GM12865 (cell line): ENCODE measurements at regions not wholly inside any gene's neighbourhood (a gene's known extent, or its start where the extent isn't known, plus 50 kb on each side); places are given as distances from the start of the nearest gene placed in this dataset.
A peak's percentile ranks its signal among the peaks of the same experiment; 100 is the strongest.
"Not testable (repeated sequence)": the region's sequence is repeated elsewhere in the genome, so short reads cannot be mapped to it uniquely, and the experiment has no call there.

ENCODE experiments used
- DNase-seq: peaks from one replicate; pipeline ENCODE4 v3.0.0; 2010; ENCODE audit warnings: low read depth
- H3K4me3 ChIP-seq: 2 replicates; pipeline ENCODE4 v1.5.1; 2011; ENCODE audit warnings: mild to moderate bottlenecking, low read depth, low read length, control low read depth
- TF ChIP-seq, protein P1 (sequence below): IDR thresholded peaks from 2 replicates; pipeline ENCODE4 v1.5.1; 2011; ENCODE audit warnings: low read length, control low read depth, low read depth, inconsistent platforms; ENCODE audit not compliant: insufficient read depth; ENCODE audit errors: missing control alignments

DNA sequence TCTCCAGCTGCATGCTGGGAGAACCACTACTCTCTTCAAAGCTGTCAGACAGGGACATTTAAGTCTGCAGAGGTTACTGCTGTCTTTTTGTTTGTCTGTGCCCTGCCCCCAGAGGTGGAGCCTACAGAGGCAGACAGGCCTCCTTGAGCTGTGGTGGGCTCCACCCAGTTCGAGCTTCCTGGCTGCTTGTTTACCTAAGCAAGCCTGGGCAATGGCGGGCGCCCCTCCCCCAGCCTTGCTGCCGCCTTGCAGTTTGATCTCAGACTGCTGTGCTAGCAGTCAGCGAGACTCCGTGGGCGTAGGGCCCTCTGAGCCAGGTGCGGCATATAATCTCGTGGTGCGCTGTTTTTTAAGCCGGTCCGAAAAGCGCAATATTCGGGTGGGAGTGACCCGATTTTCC is 215.0 kb downstream of the STIM2 start:
- not testable (repeated sequence) for H3K4me3 ChIP-seq, DNase-seq

DNA sequence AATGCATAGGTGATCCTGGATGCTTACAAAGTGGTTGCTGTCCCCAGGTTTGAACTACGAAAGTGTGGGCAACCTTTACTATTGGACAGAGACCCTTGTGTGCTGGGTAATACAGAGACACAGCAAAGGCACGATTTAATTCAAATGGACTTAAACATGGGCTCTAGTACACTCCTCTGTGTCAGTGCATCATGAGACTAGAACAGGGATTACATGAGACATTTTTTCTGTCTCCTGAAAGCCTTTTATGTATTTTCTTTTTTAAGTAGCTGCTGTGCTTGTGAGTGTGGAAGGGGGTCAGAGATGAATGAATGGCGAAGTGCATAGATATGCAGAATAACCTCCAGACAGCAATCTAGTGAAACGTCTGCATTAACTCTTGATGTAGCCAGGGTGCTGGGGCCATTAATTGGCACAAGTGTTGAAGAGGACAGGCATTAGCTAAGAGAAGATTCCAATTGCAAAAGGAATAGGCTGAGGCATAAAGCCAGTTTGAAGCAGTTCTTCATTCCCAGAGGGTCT is 218.4 kb downstream of the STIM2 start:
- no peak overlapping the region for H3K4me3 ChIP-seq
- no peak for DNase-seq
- TF ChIP-seq, protein P1, sequence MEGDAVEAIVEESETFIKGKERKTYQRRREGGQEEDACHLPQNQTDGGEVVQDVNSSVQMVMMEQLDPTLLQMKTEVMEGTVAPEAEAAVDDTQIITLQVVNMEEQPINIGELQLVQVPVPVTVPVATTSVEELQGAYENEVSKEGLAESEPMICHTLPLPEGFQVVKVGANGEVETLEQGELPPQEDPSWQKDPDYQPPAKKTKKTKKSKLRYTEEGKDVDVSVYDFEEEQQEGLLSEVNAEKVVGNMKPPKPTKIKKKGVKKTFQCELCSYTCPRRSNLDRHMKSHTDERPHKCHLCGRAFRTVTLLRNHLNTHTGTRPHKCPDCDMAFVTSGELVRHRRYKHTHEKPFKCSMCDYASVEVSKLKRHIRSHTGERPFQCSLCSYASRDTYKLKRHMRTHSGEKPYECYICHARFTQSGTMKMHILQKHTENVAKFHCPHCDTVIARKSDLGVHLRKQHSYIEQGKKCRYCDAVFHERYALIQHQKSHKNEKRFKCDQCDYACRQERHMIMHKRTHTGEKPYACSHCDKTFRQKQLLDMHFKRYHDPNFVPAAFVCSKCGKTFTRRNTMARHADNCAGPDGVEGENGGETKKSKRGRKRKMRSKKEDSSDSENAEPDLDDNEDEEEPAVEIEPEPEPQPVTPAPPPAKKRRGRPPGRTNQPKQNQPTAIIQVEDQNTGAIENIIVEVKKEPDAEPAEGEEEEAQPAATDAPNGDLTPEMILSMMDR: no peak

DNA sequence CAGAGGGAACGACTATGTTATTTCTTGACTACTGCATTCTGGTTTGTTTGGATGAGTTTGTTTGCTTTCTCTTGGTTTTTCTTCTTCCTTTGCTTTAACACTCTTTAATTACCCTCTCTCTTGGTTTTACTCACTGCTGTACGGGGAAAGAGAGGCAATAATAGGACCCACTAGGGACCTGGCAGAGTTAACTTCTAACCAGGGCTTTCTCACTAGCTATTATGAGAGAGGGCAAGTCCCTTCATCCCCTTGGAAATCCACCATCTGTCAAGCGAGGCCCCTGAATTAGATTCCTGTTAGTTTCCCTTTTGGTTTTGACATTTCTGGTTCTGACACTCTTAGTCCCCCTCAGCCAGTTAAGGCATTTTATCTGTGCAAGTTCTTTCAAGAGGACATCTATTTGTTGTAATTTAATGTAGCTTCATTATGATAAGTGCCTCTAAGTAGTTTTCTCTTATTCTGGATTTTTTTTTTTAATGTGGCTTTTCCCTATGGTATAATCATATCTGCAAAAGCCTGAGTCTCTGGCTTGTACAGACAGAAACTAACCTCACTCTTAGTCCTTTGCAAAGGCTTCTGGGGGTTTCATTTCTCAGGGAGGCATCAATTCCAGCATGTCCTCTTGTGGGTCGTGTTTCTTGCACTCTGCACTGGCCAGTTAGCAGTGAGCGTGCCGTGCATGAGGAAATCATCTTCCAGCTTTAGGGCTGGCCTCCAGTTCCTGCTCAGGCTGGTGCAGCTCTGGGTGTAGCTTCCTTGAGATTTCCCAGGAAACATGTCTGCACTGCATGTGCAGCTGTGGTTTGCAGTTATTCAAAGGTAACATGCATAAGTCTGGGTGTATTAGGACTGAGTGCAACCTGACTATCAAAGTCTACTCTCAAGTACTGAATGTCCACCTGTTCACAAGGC is 221.3 kb downstream of the STIM2 start:
- peak; percentile 19 for DNase-seq
- H3K4me3 ChIP-seq: no peak overlapping the region
- TF ChIP-seq, protein P1: no peak

DNA sequence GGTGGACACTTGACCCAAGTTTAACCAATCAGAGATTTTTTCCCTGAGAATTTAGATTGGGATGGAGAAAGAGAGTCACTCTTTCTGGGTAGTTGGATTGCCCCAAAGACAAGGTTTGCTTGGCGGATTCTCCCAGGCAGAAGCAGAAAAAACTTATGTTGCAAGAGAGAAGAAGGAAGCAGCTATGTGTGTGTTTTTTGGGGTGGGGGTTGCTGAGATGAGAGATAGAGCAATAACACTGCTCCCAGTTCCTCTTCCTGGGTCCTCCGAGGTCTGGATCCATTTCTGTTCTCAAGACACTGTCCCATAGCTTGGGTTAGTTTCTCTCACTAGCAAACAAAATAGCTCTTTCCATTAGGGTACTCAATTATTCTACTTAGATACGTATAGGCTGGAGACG is 222.1 kb downstream of the STIM2 start:
- DNase-seq: no peak
- TF ChIP-seq, protein P1: no peak
- no peak overlapping the region for H3K4me3 ChIP-seq

DNA sequence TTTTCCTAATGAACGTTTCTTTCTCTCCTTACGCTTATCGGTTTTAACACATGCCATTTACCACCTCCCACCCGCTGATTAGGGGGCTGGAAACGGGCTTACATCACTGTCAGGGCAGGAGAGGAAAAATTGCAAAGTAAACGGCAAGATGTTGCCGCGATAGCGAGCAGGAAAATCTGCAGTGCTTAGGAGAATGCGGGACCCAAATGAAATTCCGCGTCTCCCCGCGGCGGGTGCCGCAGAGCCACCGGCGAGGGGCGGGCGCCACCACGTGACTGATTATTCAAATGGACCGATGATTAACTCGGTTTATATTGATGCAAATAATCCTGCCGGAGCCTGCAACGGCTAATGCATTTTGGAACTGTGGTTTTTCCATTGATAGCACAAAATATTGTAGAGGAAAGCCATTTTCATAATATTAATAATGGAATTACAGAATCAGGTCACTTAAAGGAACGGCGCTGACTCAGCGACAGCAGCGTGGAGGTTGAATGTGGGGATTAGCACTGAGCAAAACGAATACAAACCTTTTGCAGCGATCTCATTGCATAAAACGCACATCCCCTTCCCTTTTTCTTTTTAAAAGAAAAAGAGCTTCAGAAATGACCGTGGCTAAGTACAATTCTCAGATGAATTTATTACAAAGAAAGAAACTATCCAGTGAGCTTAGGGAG is 224.2 kb downstream of the STIM2 start:
- no peak for DNase-seq
- no peak overlapping the region for H3K4me3 ChIP-seq
- TF ChIP-seq, protein P1: no peak

DNA sequence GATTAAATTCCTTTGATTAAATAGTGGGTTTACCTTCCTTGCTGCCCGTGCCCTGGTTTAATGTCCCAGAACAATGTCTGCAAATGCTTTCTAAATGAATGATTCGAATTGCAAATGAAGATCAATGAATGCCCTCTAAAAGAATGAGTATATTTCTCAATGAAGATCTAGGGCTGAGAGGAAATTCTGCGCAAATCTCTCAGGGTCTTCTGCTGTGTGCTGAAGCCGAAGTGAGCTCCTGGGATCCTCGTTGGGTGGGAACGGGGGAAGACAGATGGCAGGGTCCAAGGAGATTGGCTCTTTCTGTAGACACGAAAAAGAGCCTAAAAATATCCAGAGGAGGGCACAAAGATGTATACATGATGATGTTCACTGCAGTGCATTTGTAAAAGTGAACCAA is 224.8 kb downstream of the STIM2 start:
- no peak for DNase-seq
- TF ChIP-seq, protein P1: no peak
- H3K4me3 ChIP-seq: no peak overlapping the region

DNA sequence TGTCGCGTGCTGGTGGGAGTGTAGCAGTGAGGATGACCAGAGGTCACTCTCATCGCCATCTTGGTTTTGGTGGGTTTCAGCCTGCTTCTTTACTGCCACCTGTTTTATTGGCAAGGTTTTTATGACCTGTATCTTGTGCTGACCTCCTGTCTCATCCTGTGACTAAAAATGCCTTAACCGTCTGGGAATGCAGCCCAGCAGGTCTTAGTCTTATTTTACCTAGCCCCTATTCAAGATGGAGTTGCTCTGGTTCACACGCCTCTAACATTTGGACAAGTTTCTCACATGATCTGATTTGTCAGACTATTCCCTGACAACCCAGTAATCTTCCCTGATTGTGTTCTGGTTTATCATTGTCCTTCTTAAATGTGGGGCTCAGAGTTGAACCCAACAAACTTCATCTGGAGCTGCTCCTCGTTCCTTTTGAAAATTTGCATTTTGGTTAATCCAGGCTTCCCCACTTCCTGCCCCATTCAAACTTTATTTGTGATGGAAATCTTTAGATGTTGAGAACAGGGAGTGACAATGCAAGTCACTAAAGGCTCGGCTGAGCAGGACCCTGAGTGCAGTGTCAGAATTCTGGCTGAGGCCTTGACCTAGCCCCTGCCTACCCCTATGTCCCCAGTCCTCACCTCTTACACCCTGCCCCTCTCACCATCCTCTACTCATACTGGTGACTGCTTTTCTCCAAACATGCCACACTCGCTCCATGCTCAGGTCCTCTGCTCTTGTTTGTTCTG is 226.8 kb downstream of the STIM2 start:
- no peak for DNase-seq

More for the DNA sequence above, 226.8 kb downstream of the STIM2 start:
- TF ChIP-seq, protein P1: no peak
- H3K4me3 ChIP-seq: no peak overlapping the region
